Left lung (tissue), 4 donors: ENCODE measurements at regions not wholly inside any gene's neighbourhood (a gene's known extent, or its start where the extent isn't known, plus 50 kb on each side); places are given as distances from the start of the nearest gene placed in this dataset.

ENCODE experiments used
- ATAC-seq: fragments of 200-7000 bp; cut with Tn5 transposase; one replicate; pipeline ENCODE4 v1.9.1; 2020; ENCODE audit warnings: moderate library complexity
- DNase-seq, 4 donors: peaks; one replicate each; pipeline ENCODE4 v3.0.0-alpha.2; 2013 to 2020
- H3K27ac ChIP-seq, 2 donors: fragments of 200-600 bp; sonication (generic) in 1 of 2; one replicate each; pipeline versions ENCODE4 v1.5.0 to v1.8.0; 2020 to 2021
- H3K27me3 ChIP-seq, 2 donors: fragments of 200-600 bp; sonication (generic) in 1 of 2; one replicate each; pipeline versions ENCODE4 v1.5.0 to v1.8.0; 2020 to 2021
- H3K36me3 ChIP-seq, 2 donors: fragments of 200-600 bp; sonication (generic) in 1 of 2; one replicate each; pipeline versions ENCODE4 v1.5.0 to v1.8.0; 2020 to 2021
- H3K4me1 ChIP-seq, 2 donors: fragments of 200-600 bp; one replicate each; pipeline ENCODE4 v1.8.0; 2021
- H3K4me3 ChIP-seq, 2 donors: fragments of 200-600 bp; sonication (generic) in 1 of 2; one replicate each; pipeline versions ENCODE4 v1.5.0 to v1.8.0; 2020 to 2021; ENCODE audit warnings: mild to moderate bottlenecking in 1 of 2
- H3K9me3 ChIP-seq, 2 donors: fragments of 200-600 bp; sonication (generic) in 1 of 2; one replicate each; pipeline versions ENCODE4 v1.5.0 to v1.8.0; 2020 to 2021
- intact Hi-C, 2 donors: fragments of 100-400 bp; cut with DNase I; formaldehyde crosslinking; loops; one replicate each; pipeline versions ENCODE4 v1.11.2 to v1.14.2; 2022
- TF ChIP-seq, protein P1 (sequence below), 2 donors: fragments of 200-600 bp; sonication (generic) in 1 of 2; IDR thresholded peaks; one replicate each; pipeline versions ENCODE4 v1.5.0 to v1.8.0; 2021; ENCODE audit warnings: antibody characterized with exemption in 2 of 2
- donor health status: DM: no; HTN: yes; CAD: no.
- donor health status: DM: no; HTN: no; CAD: no.

DNA sequence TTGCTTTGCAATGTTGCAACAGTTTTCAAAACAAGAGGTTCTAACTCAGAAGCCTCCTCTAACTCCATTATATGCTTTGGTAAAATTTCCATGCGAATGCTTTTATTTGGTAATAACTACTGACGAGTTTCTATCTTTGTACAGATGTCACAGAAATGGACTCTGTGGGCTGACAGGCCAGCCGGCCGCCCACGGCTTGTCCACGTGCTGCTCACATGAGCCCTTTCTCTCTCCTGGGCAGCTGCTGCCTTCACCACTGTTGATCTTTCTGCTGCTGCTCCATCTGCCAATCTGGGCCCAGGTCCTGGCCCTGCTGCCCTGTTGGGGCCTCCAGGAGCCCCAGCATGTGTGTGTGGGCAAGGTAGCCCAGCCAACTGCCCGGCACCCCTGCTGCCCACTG is 168.2 kb upstream of the TMEM132C start:
- Histone ChIP-seq H3K27ac (no peak overlapping the region), H3K4me3 (no peak overlapping the region), H3K4me1 (no peaks in the 10 kb centered on the region), H3K9me3 (peaks cover 0 to 4% of the 10 kb centered on the region in 2 donors), H3K27me3 (peaks cover 0 to 8% of the 10 kb centered on the region in 2 donors), H3K36me3 (no peaks in the 10 kb centered on the region)
- ATAC-seq (no peak), DNase-seq (no peak)
- TF ChIP-seq, protein P1, sequence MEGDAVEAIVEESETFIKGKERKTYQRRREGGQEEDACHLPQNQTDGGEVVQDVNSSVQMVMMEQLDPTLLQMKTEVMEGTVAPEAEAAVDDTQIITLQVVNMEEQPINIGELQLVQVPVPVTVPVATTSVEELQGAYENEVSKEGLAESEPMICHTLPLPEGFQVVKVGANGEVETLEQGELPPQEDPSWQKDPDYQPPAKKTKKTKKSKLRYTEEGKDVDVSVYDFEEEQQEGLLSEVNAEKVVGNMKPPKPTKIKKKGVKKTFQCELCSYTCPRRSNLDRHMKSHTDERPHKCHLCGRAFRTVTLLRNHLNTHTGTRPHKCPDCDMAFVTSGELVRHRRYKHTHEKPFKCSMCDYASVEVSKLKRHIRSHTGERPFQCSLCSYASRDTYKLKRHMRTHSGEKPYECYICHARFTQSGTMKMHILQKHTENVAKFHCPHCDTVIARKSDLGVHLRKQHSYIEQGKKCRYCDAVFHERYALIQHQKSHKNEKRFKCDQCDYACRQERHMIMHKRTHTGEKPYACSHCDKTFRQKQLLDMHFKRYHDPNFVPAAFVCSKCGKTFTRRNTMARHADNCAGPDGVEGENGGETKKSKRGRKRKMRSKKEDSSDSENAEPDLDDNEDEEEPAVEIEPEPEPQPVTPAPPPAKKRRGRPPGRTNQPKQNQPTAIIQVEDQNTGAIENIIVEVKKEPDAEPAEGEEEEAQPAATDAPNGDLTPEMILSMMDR (IDR thresholded peaks at IDR 0.05) = no peak
- intact Hi-C loops = no loop called here

DNA sequence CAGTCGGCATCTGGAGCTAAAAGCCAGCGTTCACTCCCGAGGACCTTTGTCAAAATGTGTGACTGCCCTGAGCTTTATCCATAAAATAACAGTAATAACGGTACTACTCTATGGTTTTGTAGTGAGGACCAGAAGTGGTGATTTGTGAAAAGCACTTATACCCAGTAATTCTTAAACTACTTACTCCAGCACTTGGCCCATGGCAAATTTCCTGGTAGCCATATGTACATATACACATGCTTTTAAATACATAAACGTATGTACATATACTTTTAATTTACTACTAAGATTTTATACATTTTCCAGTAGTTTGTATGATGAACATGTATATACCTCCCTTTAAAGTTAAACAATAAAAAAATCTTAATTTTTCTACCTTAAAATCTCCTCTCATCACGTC is 163.8 kb upstream of the TMEM132C start:
- intact Hi-C loops = no loop called here
- H3K4me3 ChIP-seq = no peak overlapping the region
- no peaks in the 10 kb centered on the region for H3K4me1 ChIP-seq
- TF ChIP-seq, protein P1 (IDR thresholded peaks at IDR 0.05) = no peak
- H3K9me3 ChIP-seq = peaks cover 0 to 4% of the 10 kb centered on the region in 2 donors
- H3K36me3 ChIP-seq = no peaks in the 10 kb centered on the region
- no peaks in the 10 kb centered on the region for H3K27me3 ChIP-seq
- DNase-seq (no peak), ATAC-seq (no peak)
- no peak overlapping the region for H3K27ac ChIP-seq

DNA sequence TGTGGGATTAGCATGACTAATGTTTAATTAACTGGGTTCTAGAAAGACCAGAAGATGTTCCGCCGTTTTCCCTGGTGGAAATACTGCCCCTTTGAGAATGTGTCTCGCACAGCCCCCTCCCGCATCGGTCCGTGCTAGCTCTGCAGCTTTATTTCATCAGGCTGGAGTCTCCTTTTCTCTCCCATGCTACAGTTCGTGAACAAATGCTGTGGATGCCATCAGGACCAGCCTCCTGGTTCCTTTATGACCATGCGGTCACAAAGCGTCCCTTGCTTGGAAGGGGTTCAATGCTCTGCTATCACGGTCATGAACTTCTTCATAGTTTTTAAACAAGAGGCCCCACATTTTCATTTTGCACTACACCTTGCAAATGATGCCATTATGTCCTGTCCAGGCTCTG is 157.7 kb upstream of the TMEM132C start:
- ATAC-seq = no peak
- DNase-seq = no peak
- intact Hi-C loops = no loop called here

DNA sequence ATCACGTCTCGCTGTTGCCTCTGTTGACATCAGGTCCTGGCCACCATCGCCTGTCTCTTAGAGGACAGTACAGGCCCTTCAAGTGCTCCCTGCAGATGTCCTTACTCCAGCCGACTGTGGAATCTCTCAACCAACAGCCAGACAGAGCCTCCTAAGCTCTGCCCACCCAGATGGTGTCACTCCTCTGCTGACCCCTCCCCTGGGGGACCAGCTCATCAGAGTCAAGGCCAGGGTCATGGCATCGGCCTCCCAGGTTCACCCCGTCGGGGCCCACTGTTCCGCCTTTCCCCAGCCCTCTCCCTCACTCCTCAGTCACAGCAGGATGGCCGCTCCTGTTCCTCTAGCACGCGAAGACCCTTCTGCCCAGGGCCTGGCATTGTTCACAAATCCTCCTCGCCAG is 157.3 kb upstream of the TMEM132C start:
- ATAC-seq = no peak

More for the DNA sequence above, 157.7 kb upstream of the TMEM132C start:
- Histone ChIP-seq H3K36me3 (no peaks in the 10 kb centered on the region), H3K9me3 (no peaks in the 10 kb centered on the region), H3K27me3 (no peaks in the 10 kb centered on the region), H3K4me3 (no peak overlapping the region), H3K4me1 (no peaks in the 10 kb centered on the region), H3K27ac (no peak overlapping the region)
- TF ChIP-seq, protein P1 (IDR thresholded peaks at IDR 0.05) = no peak

DNA sequence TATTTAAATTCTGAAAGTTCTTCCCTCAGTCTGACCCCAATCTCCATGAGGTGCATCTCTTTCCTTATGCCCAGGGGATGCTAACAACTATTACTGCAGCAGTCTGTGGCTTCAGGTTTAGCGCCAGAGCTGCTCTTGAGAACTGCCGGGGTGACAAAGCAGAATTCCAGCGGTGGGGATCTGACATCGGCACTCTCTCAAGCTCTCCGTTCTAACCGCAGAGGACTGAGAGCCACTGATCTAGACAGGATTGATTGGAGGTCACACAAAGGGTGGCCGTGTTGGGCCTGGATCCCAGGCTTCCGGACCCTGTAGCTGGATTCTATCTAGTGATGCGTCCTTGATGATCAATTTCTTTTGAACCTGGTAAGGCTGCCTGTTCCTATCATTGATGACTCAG is 155.6 kb upstream of the TMEM132C start:
- no peaks in the 10 kb centered on the region for H3K36me3 ChIP-seq
- no peak overlapping the region for H3K4me3 ChIP-seq
- no peaks in the 10 kb centered on the region for H3K4me1 ChIP-seq
- DNase-seq = no peak
- TF ChIP-seq, protein P1 (IDR thresholded peaks at IDR 0.05) = no peak
- intact Hi-C loops = no loop called here
- no peaks in the 10 kb centered on the region for H3K27me3 ChIP-seq
- no peak overlapping the region for H3K27ac ChIP-seq
- H3K9me3 ChIP-seq = peaks cover 0 to 3% of the 10 kb centered on the region in 2 donors
- ATAC-seq = no peak

More for the DNA sequence above, 157.3 kb upstream of the TMEM132C start:
- Histone ChIP-seq H3K9me3 (no peaks in the 10 kb centered on the region), H3K4me1 (no peaks in the 10 kb centered on the region), H3K27ac (no peak overlapping the region), H3K27me3 (no peaks in the 10 kb centered on the region), H3K36me3 (no peaks in the 10 kb centered on the region), H3K4me3 (no peak overlapping the region)
- DNase-seq = no peak
- intact Hi-C loops = no loop called here
- TF ChIP-seq, protein P1 (IDR thresholded peaks at IDR 0.05) = no peak
